HEK293T (cell line): ENCODE measurements at regions not wholly inside any gene's neighbourhood (a gene's known extent, or its start where the extent isn't known, plus 50 kb on each side); places are given as distances from the start of the nearest gene placed in this dataset.

Experiments used
- BHLHE40 ChIP-seq: fragments of 450-650 bp; IDR thresholded peaks from 2 replicates; pipeline ENCODE4 v1.6.1; 2016; ENCODE audit warnings: mild to moderate bottlenecking, moderate library complexity, borderline replicate concordance
- ELF4 ChIP-seq: fragments of 450-650 bp; IDR thresholded peaks from 2 replicates; pipeline ENCODE4 v1.6.1; 2017; ENCODE audit warnings: antibody characterized with exemption
- FOXM1 ChIP-seq: fragments of 450-650 bp; IDR thresholded peaks from 2 replicates; pipeline ENCODE4 v1.6.1; 2017; ENCODE audit warnings: mild to moderate bottlenecking, borderline replicate concordance
- PKNOX1 ChIP-seq: fragments of 450-650 bp; IDR thresholded peaks from 2 replicates; pipeline ENCODE4 v1.6.1; 2016
- SUZ12 ChIP-seq: fragments of 450-650 bp; IDR thresholded peaks from 2 replicates; pipeline ENCODE4 v1.6.1; 2016; ENCODE audit warnings: mild to moderate bottlenecking
- TARDBP ChIP-seq: fragments of 450-650 bp; IDR thresholded peaks from 2 replicates; pipeline ENCODE4 v1.6.1; 2016

GRCh38 chr13:75010941-75011340 is 471.0 kb downstream of the TBC1D4 start:
- no peak for TF ChIP-seq BHLHE40
- no peak for TF ChIP-seq ELF4
- no peak for TF ChIP-seq TARDBP
- no peak for TF ChIP-seq FOXM1
- no peak for TF ChIP-seq SUZ12
- TF ChIP-seq PKNOX1 = no peak
